ENCODE measurements at regions not wholly inside any gene's neighbourhood (a gene's known extent, or its start where the extent isn't known, plus 50 kb on each side); places are given as distances from the start of the nearest gene placed in this dataset.

DNA sequence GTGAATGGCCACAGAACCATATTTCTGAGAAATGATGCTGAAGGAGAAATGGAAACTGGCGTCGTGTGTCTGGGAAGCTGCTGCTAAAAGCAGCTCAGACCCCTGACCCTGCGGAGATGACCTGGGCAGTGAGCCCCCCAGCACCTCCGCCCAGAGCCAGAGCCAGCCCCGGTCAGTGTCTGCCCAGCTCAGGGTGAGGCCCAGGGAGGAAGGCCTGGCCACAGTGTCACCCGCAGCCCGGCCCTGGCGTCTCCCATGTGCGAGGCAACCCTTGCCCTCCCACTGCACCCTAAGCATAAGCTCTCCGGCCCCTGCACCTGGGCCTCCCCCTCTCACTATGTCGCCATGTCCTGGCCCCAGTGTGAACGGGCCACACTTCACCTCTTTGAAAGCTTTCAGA lies 502.8 kb downstream of the EIPR1 start:
- Histone ChIP-seq H3K36me3 (ENCODE audit: control insufficient read depth, insufficient read depth, low read length) (no peaks in the 10 kb centered on the region), H3K4me1 (ENCODE audit: control insufficient read depth, insufficient read depth, low read length) (no peaks in the 10 kb centered on the region), H3K27me3 (ENCODE audit: control insufficient read depth, insufficient read depth, low read length) (no peaks in the 10 kb centered on the region), H3K27ac (ENCODE audit: low read length) (no peak overlapping the region), H3K9me3 (ENCODE audit: control insufficient read depth, insufficient read depth, low read length) (no peaks in the 10 kb centered on the region), H3K4me3 (ENCODE audit: low read length) (no peak overlapping the region)
- intact Hi-C loops (cut with micrococcal nuclease), result no loop called here
- Mint-ChIP-seq H3K4me3 (no peak overlapping the region), H3K36me3 (no peaks in the 10 kb centered on the region), H3K27me3 (ENCODE audit: low read depth in 2 of 2) (no peaks in the 10 kb centered on the region), H3K4me1 (no peaks in the 10 kb centered on the region), H3K27ac (no peak overlapping the region), H3K9me3 (no peaks in the 10 kb centered on the region)
- ATAC-seq (no peak), DNase-seq (no peak)
- WGBS (ENCODE audit: insufficient coverage), result 83% methylated on average over 12 of the region's 12 CpGs
- TF ChIP-seq, protein P1, sequence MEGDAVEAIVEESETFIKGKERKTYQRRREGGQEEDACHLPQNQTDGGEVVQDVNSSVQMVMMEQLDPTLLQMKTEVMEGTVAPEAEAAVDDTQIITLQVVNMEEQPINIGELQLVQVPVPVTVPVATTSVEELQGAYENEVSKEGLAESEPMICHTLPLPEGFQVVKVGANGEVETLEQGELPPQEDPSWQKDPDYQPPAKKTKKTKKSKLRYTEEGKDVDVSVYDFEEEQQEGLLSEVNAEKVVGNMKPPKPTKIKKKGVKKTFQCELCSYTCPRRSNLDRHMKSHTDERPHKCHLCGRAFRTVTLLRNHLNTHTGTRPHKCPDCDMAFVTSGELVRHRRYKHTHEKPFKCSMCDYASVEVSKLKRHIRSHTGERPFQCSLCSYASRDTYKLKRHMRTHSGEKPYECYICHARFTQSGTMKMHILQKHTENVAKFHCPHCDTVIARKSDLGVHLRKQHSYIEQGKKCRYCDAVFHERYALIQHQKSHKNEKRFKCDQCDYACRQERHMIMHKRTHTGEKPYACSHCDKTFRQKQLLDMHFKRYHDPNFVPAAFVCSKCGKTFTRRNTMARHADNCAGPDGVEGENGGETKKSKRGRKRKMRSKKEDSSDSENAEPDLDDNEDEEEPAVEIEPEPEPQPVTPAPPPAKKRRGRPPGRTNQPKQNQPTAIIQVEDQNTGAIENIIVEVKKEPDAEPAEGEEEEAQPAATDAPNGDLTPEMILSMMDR (IDR thresholded peaks at IDR 0.05), result no peak

DNA sequence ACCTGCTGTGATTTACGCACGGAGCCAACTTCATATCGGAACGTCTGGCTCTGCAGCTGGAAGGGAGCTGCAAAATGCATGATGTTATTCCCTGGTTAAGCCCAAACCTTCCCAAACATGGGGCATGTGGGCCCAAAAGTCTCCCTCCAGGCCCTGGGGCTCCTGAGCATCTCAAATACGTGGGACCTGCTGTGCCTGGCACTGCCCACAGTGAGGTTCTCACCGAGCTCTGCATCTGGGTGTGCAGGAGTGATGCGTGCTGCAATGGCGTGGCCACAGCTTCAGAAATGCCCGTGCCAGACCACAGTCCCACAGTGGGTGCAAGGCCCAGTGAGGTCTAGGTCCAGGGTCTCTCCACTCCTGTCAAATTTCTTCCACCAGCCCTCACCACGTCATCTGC lies 503.3 kb downstream of the EIPR1 start:
- no peak overlapping the region for H3K4me3 Mint-ChIP-seq
- WGBS (ENCODE audit: insufficient coverage), result 90% methylated on average over 10 of the region's 10 CpGs

DNA sequence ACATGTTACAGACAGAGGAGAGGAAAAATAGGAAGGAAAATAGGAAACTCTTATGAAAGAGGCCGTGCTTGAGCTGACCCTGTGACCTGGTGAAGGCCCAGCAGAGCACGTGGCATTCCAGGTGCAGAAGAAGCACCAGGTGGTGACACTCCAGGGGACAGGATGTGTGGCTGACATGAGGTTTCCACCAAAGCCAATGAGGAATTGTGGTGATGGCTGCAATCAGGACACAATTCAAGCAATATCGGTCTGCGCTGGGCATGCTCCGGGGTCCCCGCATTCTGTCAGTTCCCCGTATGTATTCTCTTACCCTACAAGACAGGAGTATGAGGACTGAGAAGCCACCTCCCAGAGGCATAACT lies 504.2 kb downstream of the EIPR1 start:
- Histone ChIP-seq H3K9me3 (ENCODE audit: control insufficient read depth, insufficient read depth, low read length) (no peaks in the 10 kb centered on the region), H3K27me3 (ENCODE audit: control insufficient read depth, insufficient read depth, low read length) (no peaks in the 10 kb centered on the region), H3K4me3 (ENCODE audit: low read length) (no peak overlapping the region), H3K27ac (ENCODE audit: low read length) (no peak overlapping the region), H3K36me3 (ENCODE audit: control insufficient read depth, insufficient read depth, low read length) (no peaks in the 10 kb centered on the region), H3K4me1 (ENCODE audit: control insufficient read depth, insufficient read depth, low read length) (no peaks in the 10 kb centered on the region)
- TF ChIP-seq, protein P1 (IDR thresholded peaks at IDR 0.05), result no peak
- Mint-ChIP-seq H3K36me3 (no peaks in the 10 kb centered on the region), H3K27me3 (ENCODE audit: low read depth in 2 of 2) (no peaks in the 10 kb centered on the region), H3K4me1 (no peaks in the 10 kb centered on the region), H3K9me3 (no peaks in the 10 kb centered on the region), H3K4me3 (no peak overlapping the region), H3K27ac (no peak overlapping the region)
- no peak for ATAC-seq
- intact Hi-C loops (cut with micrococcal nuclease), result no loop called here
- no peak for DNase-seq
- 81% methylated on average over 7 of the region's 7 CpGs for WGBS (ENCODE audit: insufficient coverage)

More for the DNA sequence above, 503.3 kb downstream of the EIPR1 start:
- DNase-seq (no peak), ATAC-seq (no peak)
- Mint-ChIP-seq H3K27ac (no peak overlapping the region), H3K9me3 (no peaks in the 10 kb centered on the region), H3K27me3 (ENCODE audit: low read depth in 2 of 2) (no peaks in the 10 kb centered on the region), H3K4me1 (no peaks in the 10 kb centered on the region), H3K36me3 (no peaks in the 10 kb centered on the region)
- intact Hi-C loops (cut with micrococcal nuclease), result no loop called here
- H3K4me3 ChIP-seq (ENCODE audit: low read length), result no peak overlapping the region
- H3K9me3 ChIP-seq (ENCODE audit: control insufficient read depth, insufficient read depth, low read length), result no peaks in the 10 kb centered on the region
- H3K27me3 ChIP-seq (ENCODE audit: control insufficient read depth, insufficient read depth, low read length), result no peaks in the 10 kb centered on the region
- TF ChIP-seq, protein P1 (IDR thresholded peaks at IDR 0.05), result no peak
- H3K4me1 ChIP-seq (ENCODE audit: control insufficient read depth, insufficient read depth, low read length), result no peaks in the 10 kb centered on the region
- H3K36me3 ChIP-seq (ENCODE audit: control insufficient read depth, insufficient read depth, low read length), result no peaks in the 10 kb centered on the region
- no peak overlapping the region for H3K27ac ChIP-seq (ENCODE audit: low read length)

DNA sequence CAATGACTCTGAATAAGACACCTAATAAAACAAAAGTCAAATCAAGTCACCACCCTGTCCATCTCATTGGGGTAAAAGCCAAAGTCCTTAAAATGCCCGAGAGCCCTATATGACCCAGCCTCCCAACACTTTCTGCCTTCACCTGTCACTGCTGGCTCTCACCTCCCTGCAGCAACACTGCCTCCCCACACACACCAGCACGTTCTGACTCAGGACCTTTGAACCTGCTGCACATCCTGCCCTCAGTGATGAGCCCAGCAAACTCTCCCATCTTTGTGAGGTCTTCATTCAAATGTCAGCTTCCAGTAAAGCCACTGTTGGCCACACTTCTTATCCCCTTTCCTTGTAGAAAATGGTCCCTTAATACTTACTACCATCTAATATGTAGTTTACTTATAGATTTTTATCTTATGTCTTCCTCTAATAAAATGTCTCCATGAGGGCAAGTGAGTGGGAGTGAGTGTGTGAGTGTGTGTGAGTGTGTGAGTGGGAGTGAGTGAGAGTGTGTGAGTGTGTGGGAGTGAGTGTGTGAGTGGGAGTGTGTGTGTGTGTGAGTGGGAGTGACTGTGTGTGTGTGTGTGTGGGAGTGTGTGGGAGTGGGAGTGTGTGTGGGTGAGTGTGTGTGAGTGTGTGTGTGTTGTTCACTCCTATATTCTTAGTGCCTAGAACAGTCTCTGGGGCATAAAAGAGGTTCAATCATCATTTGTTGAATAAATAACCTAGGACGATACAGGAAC lies 504.7 kb downstream of the EIPR1 start:
- 66% methylated on average over 3 of the region's 3 CpGs for whole genome bisulfite sequencing (ENCODE audit: insufficient coverage)
- no peak overlapping the region for H3K27ac Mint-ChIP-seq
- no peak for ATAC-seq

More for the DNA sequence above, 504.7 kb downstream of the EIPR1 start:
- TF ChIP-seq, protein P1 (IDR thresholded peaks at IDR 0.05), result no peak
- H3K27me3 Mint-ChIP-seq (ENCODE audit: low read depth in 2 of 2), result no peaks in the 10 kb centered on the region
- no peaks in the 10 kb centered on the region for H3K36me3 Mint-ChIP-seq
- intact Hi-C loops (cut with micrococcal nuclease), result no loop called here
- Histone ChIP-seq H3K9me3 (ENCODE audit: control insufficient read depth, insufficient read depth, low read length) (no peaks in the 10 kb centered on the region), H3K36me3 (ENCODE audit: control insufficient read depth, insufficient read depth, low read length) (no peaks in the 10 kb centered on the region), H3K4me1 (ENCODE audit: control insufficient read depth, insufficient read depth, low read length) (no peaks in the 10 kb centered on the region), H3K4me3 (ENCODE audit: low read length) (no peak overlapping the region), H3K27me3 (ENCODE audit: control insufficient read depth, insufficient read depth, low read length) (no peaks in the 10 kb centered on the region), H3K27ac (ENCODE audit: low read length) (no peak overlapping the region)
- DNase-seq, result no peak
- H3K4me1 Mint-ChIP-seq, result no peaks in the 10 kb centered on the region
- no peak overlapping the region for H3K4me3 Mint-ChIP-seq
- no peaks in the 10 kb centered on the region for H3K9me3 Mint-ChIP-seq
